Inflammatory macrophage (primary cell): ENCODE measurements at regions not wholly inside any gene's neighbourhood (a gene's known extent, or its start where the extent isn't known, plus 50 kb on each side); places are given as distances from the start of the nearest gene placed in this dataset.
"Not testable (repeated sequence)": the region's sequence is repeated elsewhere in the genome, so short reads cannot be mapped to it uniquely, and the experiment has no call there.

Experiments used
- DNase-seq, 2 donors: peaks; one replicate each; pipeline ENCODE4 v3.0.0-alpha.2; 2020 to 2022

DNA sequence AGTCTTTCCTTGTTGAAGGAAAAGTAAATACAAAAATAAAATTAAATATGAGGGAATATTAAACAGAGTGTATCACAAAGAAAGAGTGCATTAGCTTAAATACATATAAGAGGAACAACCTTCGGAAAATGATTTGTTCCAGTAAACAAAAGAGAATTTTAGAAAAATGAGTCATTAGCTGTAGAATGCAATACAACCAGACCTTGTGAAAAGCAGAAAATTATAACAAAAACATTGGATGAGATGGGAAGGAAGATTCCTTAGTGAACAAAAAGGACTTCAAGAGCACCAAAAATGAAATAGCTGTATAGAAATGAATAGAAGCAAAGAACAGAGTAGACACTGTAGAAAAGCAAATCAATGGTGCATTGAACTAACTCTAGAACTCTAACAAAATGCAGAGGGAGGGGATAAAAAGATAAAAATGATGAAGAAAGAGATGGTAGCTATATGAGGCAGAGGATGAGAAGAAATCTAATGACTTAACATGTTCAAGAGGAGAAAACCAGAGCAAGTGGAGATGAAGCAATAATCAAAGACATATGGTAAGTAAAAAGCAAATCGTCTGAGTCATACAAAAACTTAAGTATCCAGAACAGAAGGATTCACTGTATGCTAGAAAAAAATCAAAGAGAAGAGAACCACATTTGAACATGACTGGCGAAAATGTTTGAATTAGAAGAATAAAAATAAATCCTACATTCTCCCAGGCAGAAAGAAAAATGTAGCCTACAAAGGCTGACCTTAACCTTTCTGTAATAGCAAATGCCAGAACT, 190.5 kb downstream of the TMEM26 start:
- no peak for DNase-seq

GRCh38 chr10:61257956-61258496, 195.2 kb downstream of the TMEM26 start:
- DNase-seq = no peak

- DNase-seq = no peak
Observed at GRCh38 chr10:61257136-61257535, 196.0 kb downstream of the TMEM26 start.

DNA sequence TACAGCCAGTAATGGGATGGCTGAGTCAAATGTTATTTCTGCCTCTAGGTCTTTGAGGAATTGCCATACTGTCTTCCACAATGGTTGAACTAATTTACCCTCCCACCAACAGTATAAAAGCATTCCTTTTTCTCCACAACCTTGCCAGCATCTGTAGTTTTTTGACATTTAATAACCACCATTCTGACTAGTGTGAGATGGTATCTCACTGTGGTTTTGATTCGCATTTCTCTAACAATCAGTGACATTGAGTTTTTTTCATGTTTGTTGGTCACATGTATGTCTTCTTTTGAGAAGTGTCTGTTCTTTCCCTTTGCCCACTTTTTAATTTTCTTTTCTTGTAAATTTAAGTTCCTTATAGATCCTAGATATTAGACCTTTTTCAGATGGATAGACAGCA, 200.9 kb downstream of the TMEM26 start:
- not testable (repeated sequence) for DNase-seq

GRCh38 chr10:61251089-61251488, 202.1 kb downstream of the TMEM26 start:
- DNase-seq = no peak

- DNase-seq = no peak
Observed at GRCh38 chr10:61250131-61250530, 203.1 kb downstream of the TMEM26 start.

DNA sequence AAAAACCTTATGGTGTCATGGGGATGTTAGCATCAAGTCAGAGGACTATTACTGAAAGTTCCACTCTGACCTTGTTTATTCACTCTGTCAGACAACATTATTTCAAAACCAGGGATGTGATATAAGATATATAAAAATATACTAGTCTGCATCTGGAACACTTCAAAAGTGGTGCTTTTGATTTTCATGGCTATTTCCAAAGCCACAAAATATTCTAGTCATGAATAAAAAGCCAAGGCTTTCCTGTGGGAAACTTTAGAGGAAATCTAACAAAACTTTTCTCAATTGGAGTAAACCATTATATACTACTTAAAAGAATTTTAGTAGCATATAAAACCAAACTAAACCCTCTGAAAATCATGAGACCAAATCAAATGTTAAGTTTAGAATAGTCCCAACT, 205.2 kb downstream of the TMEM26 start:
- DNase-seq = no peak

DNA sequence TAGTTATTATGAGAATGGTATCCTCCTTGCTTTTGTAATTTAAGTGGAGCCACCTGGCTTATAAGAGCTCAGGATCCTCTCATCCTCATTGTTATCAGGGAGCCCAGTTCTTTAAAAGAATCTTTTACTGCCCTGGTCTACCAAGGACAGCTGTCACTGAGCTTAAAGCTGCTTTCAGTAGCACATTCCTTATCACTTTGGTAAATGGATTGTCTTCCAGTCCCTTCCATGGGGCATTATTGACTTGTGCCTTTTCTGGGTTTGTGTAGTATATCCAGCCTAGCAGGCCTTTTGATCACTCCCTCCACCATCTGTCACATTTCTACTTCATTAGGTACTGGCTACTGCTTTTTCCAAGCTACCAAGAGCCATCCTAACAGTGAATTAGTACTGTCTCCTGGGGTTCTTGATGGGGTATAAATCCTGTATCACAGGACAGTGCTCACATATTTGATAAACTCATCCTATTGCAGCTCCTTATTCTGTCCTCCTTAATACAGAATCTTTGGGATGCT, 208.9 kb downstream of the TMEM26 start:
- DNase-seq = no peak

DNA sequence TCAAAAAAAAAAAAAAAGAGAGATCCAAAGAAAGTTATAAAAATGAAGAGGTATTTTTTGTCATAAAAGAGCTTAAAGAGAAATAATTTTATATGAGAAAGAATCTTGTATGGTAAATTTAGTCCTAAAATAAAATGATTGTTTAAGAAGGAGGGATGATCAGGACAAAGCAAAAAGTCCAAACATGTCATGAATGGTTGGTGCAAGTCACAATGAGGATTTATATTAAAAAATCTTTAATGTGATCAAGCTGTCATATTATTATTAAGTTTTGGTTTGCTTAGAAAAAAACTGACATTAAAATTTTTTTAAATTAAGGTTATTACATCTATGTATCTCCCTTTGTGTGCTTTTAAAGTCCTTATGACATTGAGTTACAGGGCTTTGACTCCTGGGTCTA, 220.4 kb downstream of the TMEM26 start:
- no peak for DNase-seq

DNA sequence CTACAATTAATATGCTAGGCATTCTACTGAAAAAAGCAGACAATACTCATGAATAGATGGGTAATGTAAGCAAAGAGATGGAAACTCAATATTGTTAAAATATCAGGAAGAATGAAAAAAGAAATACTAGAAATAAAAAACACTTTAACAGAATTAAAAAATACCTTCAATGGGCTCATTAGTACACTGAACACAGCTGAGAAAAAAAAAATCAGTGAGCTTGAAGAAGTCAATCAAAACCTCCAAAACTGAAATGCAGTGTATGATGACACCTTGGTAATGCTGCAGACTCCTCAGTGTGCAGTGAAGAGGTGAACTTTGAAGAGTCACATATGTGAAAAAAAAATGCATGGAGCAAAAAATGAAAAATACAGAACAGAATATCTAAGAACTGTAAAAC, 227.2 kb downstream of the TMEM26 start:
- no peak for DNase-seq

DNA sequence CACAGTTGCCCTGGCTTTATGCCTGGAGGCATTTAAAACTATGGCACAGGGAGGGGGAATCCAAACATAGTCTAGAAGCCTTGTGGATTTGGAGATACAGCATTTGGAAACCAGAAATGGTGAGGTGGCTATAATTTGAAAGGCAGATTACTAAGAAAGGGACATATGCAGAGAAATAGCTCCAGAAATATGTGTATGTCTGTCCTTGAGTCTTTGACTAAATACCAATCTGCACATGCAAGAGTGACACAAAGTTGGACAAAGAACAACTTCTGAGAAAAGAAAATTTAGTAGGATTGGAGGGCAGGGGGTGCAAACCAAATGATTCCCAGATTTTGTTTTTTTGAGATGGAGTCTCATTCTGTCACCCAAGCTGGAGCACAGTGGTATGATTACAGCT, 229.6 kb downstream of the TMEM26 start:
- no peak for DNase-seq

GRCh38 chr10:61219696-61220095, 233.5 kb downstream of the TMEM26 start:
- no peak for DNase-seq

- no peak for DNase-seq
Observed at GRCh38 chr10:61217851-61218565, 235.2 kb downstream of the TMEM26 start.

DNA sequence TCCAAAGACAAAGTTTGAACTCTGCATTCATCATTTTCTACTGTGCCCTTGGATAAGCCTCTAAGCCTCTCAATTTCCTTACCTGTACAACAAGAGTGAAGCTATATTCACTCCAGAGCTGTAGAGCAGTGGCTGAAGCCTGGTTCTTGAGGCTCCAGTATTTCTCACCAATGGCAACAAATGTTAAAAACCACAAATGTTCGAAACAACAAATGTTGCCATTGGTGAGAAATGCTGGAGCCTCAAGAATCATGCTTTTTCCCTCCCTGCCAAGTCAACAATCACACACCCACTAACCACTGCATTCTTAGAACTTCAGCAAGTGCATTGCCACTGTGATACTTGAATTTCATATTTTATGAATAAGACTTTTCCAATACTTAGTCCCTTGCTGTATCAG, 237.9 kb downstream of the TMEM26 start:
- DNase-seq = no peak

GRCh38 chr10:61211468-61211867, 241.7 kb downstream of the TMEM26 start:
- DNase-seq = no peak

GRCh38 chr10:61197057-61197456, 253.1 kb upstream of the RHOBTB1 start:
- no peak for DNase-seq

GRCh38 chr10:61195211-61195610, 251.2 kb upstream of the RHOBTB1 start:
- DNase-seq = no peak

DNA sequence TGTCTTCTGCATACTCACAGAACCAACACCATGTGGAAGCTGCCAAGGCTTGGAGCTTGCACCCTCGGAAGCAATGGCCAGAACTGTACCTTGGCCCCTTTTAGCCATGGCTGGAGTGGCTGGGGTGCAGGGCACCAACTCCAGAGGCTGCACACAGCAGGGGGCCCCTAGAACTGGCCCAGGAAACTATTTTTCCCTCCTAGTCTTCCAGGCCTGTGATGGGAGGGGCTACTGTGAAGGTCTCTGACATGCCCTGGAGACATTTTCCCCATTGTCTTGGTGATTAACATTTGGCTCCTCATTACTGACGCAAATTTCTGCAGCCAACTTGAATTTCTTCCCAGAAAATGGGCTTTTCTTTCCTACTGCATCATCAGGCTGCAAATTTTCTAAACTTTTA, 248.6 kb upstream of the RHOBTB1 start:
- not testable (repeated sequence) for DNase-seq

DNA sequence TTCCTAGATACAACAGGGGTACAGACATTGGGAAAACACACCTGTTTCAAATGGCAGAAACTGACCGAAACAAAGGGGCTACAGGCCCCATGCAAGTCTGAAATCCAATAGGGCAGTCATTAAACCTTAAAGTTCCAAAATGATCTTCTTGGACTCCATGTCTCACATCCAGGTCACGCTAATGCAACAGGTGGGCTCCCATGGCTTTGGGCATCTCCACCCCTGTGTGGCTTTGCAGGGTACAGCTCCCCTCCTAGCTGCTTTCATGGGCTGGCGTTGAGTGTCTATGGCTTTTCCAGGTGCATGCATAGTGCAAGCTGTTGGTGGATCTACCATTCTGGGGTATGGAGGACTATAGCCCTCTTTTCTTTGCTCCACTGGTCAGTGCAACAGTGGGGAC, 248.1 kb upstream of the RHOBTB1 start:
- no peak for DNase-seq

- DNase-seq = no peak
Observed at GRCh38 chr10:61189912-61190311, 245.9 kb upstream of the RHOBTB1 start.

GRCh38 chr10:61188691-61189090, 244.7 kb upstream of the RHOBTB1 start:
- DNase-seq = no peak

DNA sequence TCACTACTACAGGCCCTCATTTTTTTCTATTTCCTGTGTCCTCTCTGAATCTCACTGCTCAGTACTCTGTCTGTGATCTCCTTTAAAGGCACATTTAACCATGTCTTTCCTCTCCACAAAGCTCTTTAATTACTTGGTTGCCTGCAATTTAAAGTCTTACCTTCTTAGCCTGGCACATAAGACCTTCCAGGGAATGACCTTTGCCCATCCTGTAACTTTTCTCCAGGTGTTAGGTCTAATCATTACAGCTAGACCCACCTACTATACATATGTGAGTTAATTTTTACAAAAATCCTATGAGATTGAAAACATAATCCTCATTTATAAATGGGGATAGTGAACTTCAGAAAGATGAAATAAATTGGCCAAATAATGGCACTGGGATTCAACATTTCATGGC, 244.1 kb upstream of the RHOBTB1 start:
- no peak for DNase-seq

DNA sequence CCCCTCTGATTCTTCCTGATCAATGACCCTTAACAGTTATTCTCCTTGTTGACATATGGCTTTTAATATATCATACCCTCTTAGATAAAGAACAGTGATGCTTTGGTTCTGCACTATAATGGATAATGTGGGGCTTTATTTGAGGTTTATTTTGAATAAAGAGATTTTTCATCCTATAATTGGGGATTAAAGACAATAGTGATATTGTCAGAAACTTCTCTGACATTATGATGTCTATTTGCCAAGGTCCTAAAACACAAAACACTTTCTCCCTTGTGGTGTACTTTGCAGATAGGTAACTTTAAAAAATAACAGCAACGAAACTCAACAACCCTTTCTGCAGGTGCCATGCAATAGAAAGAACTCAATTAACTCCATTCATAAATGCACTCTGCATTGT, 243.6 kb upstream of the RHOBTB1 start:
- DNase-seq = no peak

DNA sequence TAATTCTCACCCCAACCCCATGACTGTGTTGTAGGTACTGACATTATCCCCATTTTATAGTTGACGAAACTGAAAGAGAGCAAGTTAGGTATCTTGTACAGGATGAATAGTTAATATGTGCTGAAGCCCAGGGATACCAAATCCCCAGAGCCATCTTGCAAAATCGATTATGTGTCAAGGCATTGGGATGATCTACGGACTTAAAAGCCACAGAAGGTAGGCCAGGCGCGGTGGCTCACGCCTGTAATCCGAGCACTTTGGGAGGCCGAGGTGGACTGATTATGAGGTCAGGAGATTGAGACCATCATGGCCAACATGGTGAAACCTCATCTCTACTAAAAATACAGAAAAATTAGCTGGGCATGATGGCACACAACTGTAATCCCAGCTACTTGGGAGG, 242.4 kb upstream of the RHOBTB1 start:
- no peak for DNase-seq
